ENCODE measurements at regions not wholly inside any gene's neighbourhood (a gene's known extent, or its start where the extent isn't known, plus 50 kb on each side); places are given as distances from the start of the nearest gene placed in this dataset.

GRCh38 chr2:224136396-224136795 is 97.3 kb upstream of the SERPINE2 start:
- H3K27ac ChIP-seq (ENCODE audit: control insufficient read depth, insufficient read depth) = no peak overlapping the region
- no peaks in the 10 kb centered on the region for H3K79me2 ChIP-seq (ENCODE audit: control insufficient read depth, insufficient read depth, low read length)
- no peaks in the 10 kb centered on the region for H3K9me3 ChIP-seq (replicated peaks; ENCODE audit: control insufficient read depth, insufficient read depth, low read length)
- ChIA-PET POLR2A (no interaction called here), CTCF (no interaction called here), SMC1A (ENCODE audit: uncharacterized antibody, unreplicated experiment) (no interaction called here), RAD21 (ENCODE audit: unreplicated experiment) (no interaction called here)
- H3K4me3 ChIP-seq = no peak overlapping the region
- no peaks in the 10 kb centered on the region for H3K27me3 ChIP-seq (replicated peaks in 1 of 2; ENCODE audit: control insufficient read depth in 2 of 2, insufficient read depth in 2 of 2, low read length in 1 of 2)
- WGBS (ENCODE audit: insufficient coverage, insufficient replicate concordance, low lambda C conversion rate, missing lambda C conversion rate) = 0% methylated on average over 4 of the region's 4 CpGs
- intact Hi-C loops (cut with micrococcal nuclease; ENCODE audit: unreplicated experiment) (no loop called here), in situ Hi-C loops (cut with MboI) (no loop called here)
- no TSS peak for BruUV-seq (replicated peaks)
- H3K36me3 ChIP-seq (ENCODE audit: control insufficient read depth in 2 of 2, insufficient read depth in 2 of 2, low read length in 1 of 2) = no peaks in the 10 kb centered on the region
- ATAC-seq (no peak), FAIRE-seq (no peak), DNase-seq (ENCODE audit: low read depth, low spot score) (no peak)
- H3K9ac ChIP-seq (ENCODE audit: control insufficient read depth, insufficient read depth, low read length) = no peak overlapping the region
- H3K4me1 ChIP-seq (ENCODE audit: control insufficient read depth, insufficient read depth, low read length) = no peaks in the 10 kb centered on the region
- no peak overlapping the region for H3K4me2 ChIP-seq (ENCODE audit: control insufficient read depth, insufficient read depth)
- no peak overlapping the region for H2AFZ ChIP-seq (ENCODE audit: control insufficient read depth, low read depth, low read length)
- H4K20me1 ChIP-seq (ENCODE audit: control insufficient read depth, insufficient read depth) = no peaks in the 10 kb centered on the region
- TF ChIP-seq PML (IDR thresholded peaks at IDR 0.05; ENCODE audit: low read length) (no peak), FOXM1 (IDR thresholded peaks at IDR 0.05; ENCODE audit: low read depth, low read length) (no peak), NFYB (IDR thresholded peaks at IDR 0.05; ENCODE audit: insufficient read depth, low read depth, low read length) (no peak), TCF3 (IDR thresholded peaks at IDR 0.05; ENCODE audit: borderline replicate concordance, insufficient read depth, low read depth, low read length) (no peak), CEBPZ (IDR thresholded peaks at IDR 0.05; ENCODE audit: low read depth, low read length) (no peak), SIN3A (IDR thresholded peaks at IDR 0.05; ENCODE audit: low read depth, low read length) (no peak), CEBPB (IDR thresholded peaks at IDR 0.05; ENCODE audit: borderline replicate concordance in 1 of 2, low read depth in 2 of 2, low read length in 2 of 2) (no peak), REST (IDR thresholded peaks at IDR 0.05; ENCODE audit: low read depth, low read length) (no peak), E2F8 (IDR thresholded peaks at IDR 0.05; ENCODE audit: low read depth, partially characterized antibody) (no peak), MLLT1 (IDR thresholded peaks at IDR 0.05) (no peak), TARDBP (IDR thresholded peaks at IDR 0.05; ENCODE audit: borderline replicate concordance) (no peak), EZH2 (IDR thresholded peaks at IDR 0.05; ENCODE audit: borderline replicate concordance, control insufficient read depth, low read depth, low read length) (no peak), CBX3 (IDR thresholded peaks at IDR 0.05; ENCODE audit: borderline replicate concordance, low read depth) (no peak), TAF1 (IDR thresholded peaks at IDR 0.05; ENCODE audit: borderline replicate concordance, low read depth, low read length) (no peak)

All from GM12878 (cell line).